ENCODE measurements at regions not wholly inside any gene's neighbourhood (a gene's known extent, or its start where the extent isn't known, plus 50 kb on each side); places are given as distances from the start of the nearest gene placed in this dataset.

DNA sequence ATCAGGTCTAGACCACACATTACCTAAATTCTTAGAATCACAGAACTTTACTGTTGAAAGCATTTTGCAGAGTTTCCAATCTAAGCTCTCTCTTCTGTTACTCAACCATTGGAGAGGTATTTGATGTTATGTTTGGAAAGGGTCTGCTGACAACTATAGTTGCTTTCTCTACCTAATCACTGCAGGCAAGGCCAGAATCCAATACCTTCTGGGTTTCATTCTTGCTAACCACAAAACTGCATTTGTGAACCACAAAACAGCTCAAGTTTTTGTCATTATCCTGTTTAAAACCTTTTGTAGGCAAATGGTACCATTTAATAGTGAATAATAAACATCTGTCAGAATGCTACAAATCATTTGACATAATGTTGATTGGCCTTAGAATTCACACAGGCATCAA is 380.1 kb downstream of the GASK1B start:
- TF ChIP-seq, protein P1, sequence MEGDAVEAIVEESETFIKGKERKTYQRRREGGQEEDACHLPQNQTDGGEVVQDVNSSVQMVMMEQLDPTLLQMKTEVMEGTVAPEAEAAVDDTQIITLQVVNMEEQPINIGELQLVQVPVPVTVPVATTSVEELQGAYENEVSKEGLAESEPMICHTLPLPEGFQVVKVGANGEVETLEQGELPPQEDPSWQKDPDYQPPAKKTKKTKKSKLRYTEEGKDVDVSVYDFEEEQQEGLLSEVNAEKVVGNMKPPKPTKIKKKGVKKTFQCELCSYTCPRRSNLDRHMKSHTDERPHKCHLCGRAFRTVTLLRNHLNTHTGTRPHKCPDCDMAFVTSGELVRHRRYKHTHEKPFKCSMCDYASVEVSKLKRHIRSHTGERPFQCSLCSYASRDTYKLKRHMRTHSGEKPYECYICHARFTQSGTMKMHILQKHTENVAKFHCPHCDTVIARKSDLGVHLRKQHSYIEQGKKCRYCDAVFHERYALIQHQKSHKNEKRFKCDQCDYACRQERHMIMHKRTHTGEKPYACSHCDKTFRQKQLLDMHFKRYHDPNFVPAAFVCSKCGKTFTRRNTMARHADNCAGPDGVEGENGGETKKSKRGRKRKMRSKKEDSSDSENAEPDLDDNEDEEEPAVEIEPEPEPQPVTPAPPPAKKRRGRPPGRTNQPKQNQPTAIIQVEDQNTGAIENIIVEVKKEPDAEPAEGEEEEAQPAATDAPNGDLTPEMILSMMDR (conservative IDR thresholded peaks at IDR 0.05; ENCODE audit: low read depth, low read length) = no peak
- TF ChIP-seq EZH2 (IDR thresholded peaks at IDR 0.05; ENCODE audit: low read length, unreplicated experiment) (no peak), EZH2phosphoT487 (IDR thresholded peaks at IDR 0.05; ENCODE audit: borderline replicate concordance, low read length) (no peak)
